ENCODE measurements at regions not wholly inside any gene's neighbourhood (a gene's known extent, or its start where the extent isn't known, plus 50 kb on each side); places are given as distances from the start of the nearest gene placed in this dataset.

GRCh38 chr2:120814352-120814751 is 78.7 kb downstream of the GLI2 start:
- WGBS, 10 experiments = 100% methylated on average over 1 to 4 of the region's 6 CpGs; no CpG with 5 or more reads in 6 of the 10 experiments
- H3K4me3 ChIP-seq = no peak overlapping the region
- ATAC-seq (replicated peaks in 6 of 8) = no peak
- H3K27ac ChIP-seq = no peak overlapping the region
- in situ Hi-C loops (cut with MboI; ENCODE audit: low pct_unique_long_range_greater_than_20kb in 2 of 9, low sequenced_read_pairs in 9 of 9, unreplicated experiment in 9 of 9) = no loop called here
- peaks cover 15 to 22% of the 10 kb centered on the region in 2 donors for H3K4me1 ChIP-seq (replicated peaks in 1 of 2)

- Histone ChIP-seq H3K4me1 (replicated peaks in 1 of 2) (peaks cover 7 to 24% of the 10 kb centered on the region in 2 donors), H3K27ac (no peak overlapping the region), H3K4me3 (no peak overlapping the region)
- in situ Hi-C loops (cut with MboI; ENCODE audit: low pct_unique_long_range_greater_than_20kb in 2 of 9, low sequenced_read_pairs in 9 of 9, unreplicated experiment in 9 of 9) = no loop called here
- no peak for ATAC-seq (replicated peaks in 6 of 8)
- WGBS, 10 experiments = 78 to 100% (median 90%) methylated on average over 2 to 7 of the region's 12 CpGs; no CpG with 5 or more reads in 7 of the 10 experiments
These were observed 79.6 kb downstream of the GLI2 start for GRCh38 chr2:120815292-120815691.

- ATAC-seq (replicated peaks in 6 of 8) = no peak
- no peak overlapping the region for H3K4me3 ChIP-seq
- no peak overlapping the region for H3K27ac ChIP-seq
- in situ Hi-C loops (cut with MboI; ENCODE audit: low pct_unique_long_range_greater_than_20kb in 2 of 9, low sequenced_read_pairs in 9 of 9, unreplicated experiment in 9 of 9) = no loop called here
- peaks cover 17 to 33% of the 10 kb centered on the region in 2 donors for H3K4me1 ChIP-seq (replicated peaks in 1 of 2)
- 93 to 100% (median 98%) methylated on average over 2 to 15 of the region's 25 CpGs; no CpG with 5 or more reads in 6 of the 10 experiments for WGBS, 10 experiments
These were observed 81.7 kb downstream of the GLI2 start for GRCh38 chr2:120817136-120817955.

- in situ Hi-C loops (cut with MboI; ENCODE audit: low pct_unique_long_range_greater_than_20kb in 2 of 9, low sequenced_read_pairs in 9 of 9, unreplicated experiment in 9 of 9) = no loop called here
- WGBS, 10 experiments = 83% methylated on average over 1 of the region's 3 CpGs; no CpG with 5 or more reads in 9 of the 10 experiments
- Histone ChIP-seq H3K27ac (no peak overlapping the region), H3K4me3 (no peak overlapping the region), H3K4me1 (replicated peaks in 1 of 2) (peaks cover 20 to 33% of the 10 kb centered on the region in 2 donors)
- no peak for ATAC-seq (replicated peaks in 6 of 8)
These were observed 82.3 kb downstream of the GLI2 start for GRCh38 chr2:120817956-120818325.

- peak in 2 of 8 experiments; percentile 30 to 72 for ATAC-seq (replicated peaks in 6 of 8)
- WGBS, 10 experiments = 10 to 80% (median 45%) methylated on average over 1 to 3 of the region's 10 CpGs; no CpG with 5 or more reads in 4 of the 10 experiments
- Histone ChIP-seq H3K4me1 (replicated peaks in 1 of 2) (peaks cover 25 to 33% of the 10 kb centered on the region in 2 donors), H3K27ac (no peak overlapping the region), H3K4me3 (no peak overlapping the region)
- in situ Hi-C loops (cut with MboI; ENCODE audit: low pct_unique_long_range_greater_than_20kb in 2 of 9, low sequenced_read_pairs in 9 of 9, unreplicated experiment in 9 of 9) = no loop called here
These were observed 82.8 kb downstream of the GLI2 start for GRCh38 chr2:120818441-120818920.

- in situ Hi-C loops (cut with MboI; ENCODE audit: low pct_unique_long_range_greater_than_20kb in 2 of 9, low sequenced_read_pairs in 9 of 9, unreplicated experiment in 9 of 9) = no loop called here
- Histone ChIP-seq H3K4me1 (replicated peaks in 1 of 2) (peaks cover 25 to 33% of the 10 kb centered on the region in 2 donors), H3K4me3 (peak overlapping the region in 1 of 5 donors; percentile 21), H3K27ac (no peak overlapping the region)
- ATAC-seq (replicated peaks in 6 of 8) = peak in 1 of 8 experiments; percentile 25
- WGBS, 10 experiments = 59 to 100% (median 85%) methylated on average over 1 to 4 of the region's 5 CpGs; no CpG with 5 or more reads in 3 of the 10 experiments
These were observed 84.1 kb downstream of the GLI2 start for GRCh38 chr2:120819720-120820210.

GRCh38 chr2:120820263-120820952 is 84.7 kb downstream of the GLI2 start:
- WGBS, 10 experiments = 0 to 64% (median 8%) methylated on average over 1 to 6 of the region's 19 CpGs; no CpG with 5 or more reads in 3 of the 10 experiments
- in situ Hi-C loops (cut with MboI; ENCODE audit: low pct_unique_long_range_greater_than_20kb in 2 of 9, low sequenced_read_pairs in 9 of 9, unreplicated experiment in 9 of 9) = no loop called here
- peak in 7 of 8 experiments; percentile 33 to 94 (median 90) for ATAC-seq (replicated peaks in 6 of 8)
- peaks cover 26 to 36% of the 10 kb centered on the region in 2 donors for H3K4me1 ChIP-seq (replicated peaks in 1 of 2)
- H3K4me3 ChIP-seq = peak overlapping the region in 2 of 5 donors; percentile 15 to 21
- H3K27ac ChIP-seq = peak overlapping the region in 1 of 2 donors; percentile 56

- Histone ChIP-seq H3K27ac (no peak overlapping the region), H3K4me1 (replicated peaks in 1 of 2) (peaks cover 31 to 41% of the 10 kb centered on the region in 2 donors), H3K4me3 (no peak overlapping the region)
- WGBS, 10 experiments = 0 to 82% (median 0%) methylated on average over 1 to 4 of the region's 10 CpGs; no CpG with 5 or more reads in 5 of the 10 experiments
- in situ Hi-C loops (cut with MboI; ENCODE audit: low pct_unique_long_range_greater_than_20kb in 2 of 9, low sequenced_read_pairs in 9 of 9, unreplicated experiment in 9 of 9) = no loop called here
- peak in 7 of 8 experiments; percentile 8 to 68 (median 23) for ATAC-seq (replicated peaks in 6 of 8)
These were observed 85.2 kb downstream of the GLI2 start for GRCh38 chr2:120820953-120821279.

GRCh38 chr2:120821446-120822160 is 85.9 kb downstream of the GLI2 start:
- 20 to 97% (median 94%) methylated on average over 1 to 10 of the region's 15 CpGs; no CpG with 5 or more reads in 4 of the 10 experiments for WGBS, 10 experiments
- no peak for ATAC-seq (replicated peaks in 6 of 8)
- H3K4me1 ChIP-seq (replicated peaks in 1 of 2) = peaks cover 34 to 45% of the 10 kb centered on the region in 2 donors
- H3K4me3 ChIP-seq = no peak overlapping the region
- no peak overlapping the region for H3K27ac ChIP-seq
- in situ Hi-C loops (cut with MboI; ENCODE audit: low pct_unique_long_range_greater_than_20kb in 2 of 9, low sequenced_read_pairs in 9 of 9, unreplicated experiment in 9 of 9) = no loop called here

GRCh38 chr2:120822933-120823332 is 87.3 kb downstream of the GLI2 start:
- ATAC-seq (replicated peaks in 6 of 8) = no peak
- H3K4me1 ChIP-seq (replicated peaks in 1 of 2) = peaks cover 34 to 43% of the 10 kb centered on the region in 2 donors
- no peak overlapping the region for H3K27ac ChIP-seq
- 92 to 100% (median 100%) methylated on average over 1 to 3 of the region's 11 CpGs; no CpG with 5 or more reads in 4 of the 10 experiments for WGBS, 10 experiments
- in situ Hi-C loops (cut with MboI; ENCODE audit: low pct_unique_long_range_greater_than_20kb in 2 of 9, low sequenced_read_pairs in 9 of 9, unreplicated experiment in 9 of 9) = no loop called here
- no peak overlapping the region for H3K4me3 ChIP-seq

GRCh38 chr2:120823551-120823950 is 87.9 kb downstream of the GLI2 start:
- WGBS, 10 experiments = 0 to 100% (median 90%) methylated on average over 1 to 7 of the region's 10 CpGs; no CpG with 5 or more reads in 4 of the 10 experiments
- in situ Hi-C loops (cut with MboI; ENCODE audit: low pct_unique_long_range_greater_than_20kb in 2 of 9, low sequenced_read_pairs in 9 of 9, unreplicated experiment in 9 of 9) = no loop called here
- Histone ChIP-seq H3K4me1 (replicated peaks in 1 of 2) (peaks cover 35 to 40% of the 10 kb centered on the region in 2 donors), H3K27ac (no peak overlapping the region), H3K4me3 (no peak overlapping the region)
- ATAC-seq (replicated peaks in 6 of 8) = peak in 2 of 8 experiments; percentile 31 to 69

GRCh38 chr2:120824246-120824645 is 88.6 kb downstream of the GLI2 start:
- peaks cover 42% of the 10 kb centered on the region in 2 donors for H3K4me1 ChIP-seq (replicated peaks in 1 of 2)
- H3K27ac ChIP-seq = no peak overlapping the region
- no peak for ATAC-seq (replicated peaks in 6 of 8)
- no peak overlapping the region for H3K4me3 ChIP-seq
- 84 to 100% methylated on average over 3 to 5 of the region's 8 CpGs; no CpG with 5 or more reads in 8 of the 10 experiments for WGBS, 10 experiments
- in situ Hi-C loops (cut with MboI; ENCODE audit: low pct_unique_long_range_greater_than_20kb in 2 of 9, low sequenced_read_pairs in 9 of 9, unreplicated experiment in 9 of 9) = no loop called here

Measured in motor neuron (in vitro differentiated cells).